Upper lobe of left lung (tissue), 6 donors: ENCODE measurements at regions not wholly inside any gene's neighbourhood (a gene's known extent, or its start where the extent isn't known, plus 50 kb on each side); places are given as distances from the start of the nearest gene placed in this dataset.

ENCODE experiments used
- ATAC-seq, 2 donors: fragments of 200-7000 bp; cut with Tn5 transposase; one replicate each; pipeline ENCODE4 v1.9.1; 2022; ENCODE audit warnings: mild to moderate bottlenecking in 2 of 2, moderate library complexity in 2 of 2; ENCODE audit not compliant: low FRiP score in 2 of 2
- DNase-seq, 2 donors: peaks; one replicate each; pipeline ENCODE4 v3.0.0-alpha.2; 2019 to 2020
- H3K27ac ChIP-seq, 4 donors: fragments of 200-600 bp; sonication (generic); one replicate each; pipeline ENCODE4 v1.5.1; 2016 to 2019
- H3K27me3 ChIP-seq, 4 donors: fragments of 200-600 bp; sonication (generic); one replicate each; pipeline ENCODE4 v1.5.1; 2017 to 2019
- H3K36me3 ChIP-seq, 4 donors: fragments of 200-600 bp; sonication (generic); one replicate each; pipeline ENCODE4 v1.5.1; 2016 to 2019
- H3K4me1 ChIP-seq, 4 donors: fragments of 200-600 bp; sonication (generic); one replicate each; pipeline ENCODE4 v1.5.1; 2018 to 2019
- H3K4me3 ChIP-seq, 4 donors: fragments of 200-600 bp; sonication (generic); one replicate each; pipeline ENCODE4 v1.5.1; 2017 to 2019; ENCODE audit warnings: mild to moderate bottlenecking in 2 of 4, moderate library complexity in 1 of 4
- H3K9me3 ChIP-seq, 4 donors: fragments of 200-600 bp; sonication (generic); one replicate each; pipeline ENCODE4 v1.5.1; 2018 to 2019
- CTCF ChIP-seq, 6 experiments: fragments of 450-650 bp in 4 of 6; fragments of 200-600 bp in 2 of 6; sonication (generic) in 2 of 6; IDR thresholded peaks; one replicate each; pipeline ENCODE4 v1.5.1; 2016 to 2019; ENCODE audit warnings: antibody characterized with exemption in 6 of 6
- EP300 ChIP-seq, 4 donors: sonication (generic); formaldehyde crosslinking; IDR thresholded peaks; one replicate each; pipeline ENCODE4 v1.5.1; 2017; ENCODE audit warnings: antibody characterized with exemption in 4 of 4, control low read depth in 2 of 4
- POLR2A ChIP-seq, 4 donors: fragments of 450-650 bp; IDR thresholded peaks; one replicate each; pipeline ENCODE4 v1.5.1; 2016 to 2017; ENCODE audit warnings: antibody characterized with exemption in 4 of 4, mild to moderate bottlenecking in 2 of 4
- POLR2AphosphoS5 ChIP-seq, 2 donors: sonication (generic); formaldehyde crosslinking; IDR thresholded peaks; one replicate each; pipeline ENCODE4 v1.5.1; 2017; ENCODE audit warnings: antibody characterized with exemption in 2 of 2
- WGBS, 2 donors: methylation state at CpG; one replicate each; pipeline ENCODE4 v1.1.5; 2017 to 2018; 5-methylcytosine and 5-hydroxymethylcytosine counted together
- donor health status: DM: no; HTN: no; CAD: no; lungs with moderate emphysema.
- donor health status: DM: no; HTN: yes; CAD: no; lungs with severe emphysema.

- no peaks in the 10 kb centered on the region for H3K36me3 ChIP-seq
- H3K4me1 ChIP-seq, result no peaks in the 10 kb centered on the region
- no peaks in the 10 kb centered on the region for H3K27me3 ChIP-seq
- 71 to 86% methylated on average over 1 of the region's 1 CpG for WGBS, 2 donors
- no peak for TF ChIP-seq POLR2AphosphoS5 (IDR thresholded peaks at IDR 0.05)
- TF ChIP-seq EP300 (IDR thresholded peaks at IDR 0.05), result no peak
- TF ChIP-seq CTCF (IDR thresholded peaks at IDR 0.05), result no peak
- no peak for TF ChIP-seq POLR2A (IDR thresholded peaks at IDR 0.05)
- ATAC-seq, result no peak
- no peak for DNase-seq
- H3K9me3 ChIP-seq, result peaks cover 0 to 5% (median 2%) of the 10 kb centered on the region in 4 donors
- no peak overlapping the region for H3K4me3 ChIP-seq
- no peak overlapping the region for H3K27ac ChIP-seq
These were observed 52.6 kb upstream of the ICA1 start for GRCh38 chr7:8314566-8314965.

- WGBS, 2 donors, result 92 to 93% methylated on average over 1 of the region's 1 CpG
- H3K9me3 ChIP-seq, result peaks cover 0 to 5% (median 0%) of the 10 kb centered on the region in 4 donors
- TF ChIP-seq POLR2AphosphoS5 (IDR thresholded peaks at IDR 0.05), result no peak
- TF ChIP-seq POLR2A (IDR thresholded peaks at IDR 0.05), result no peak
- TF ChIP-seq EP300 (IDR thresholded peaks at IDR 0.05), result no peak
- no peak for TF ChIP-seq CTCF (IDR thresholded peaks at IDR 0.05)
- no peak for DNase-seq
- no peak overlapping the region for H3K4me3 ChIP-seq
- H3K4me1 ChIP-seq, result no peaks in the 10 kb centered on the region
- H3K27me3 ChIP-seq, result no peaks in the 10 kb centered on the region
- H3K36me3 ChIP-seq, result no peaks in the 10 kb centered on the region
- ATAC-seq, result no peak
- no peak overlapping the region for H3K27ac ChIP-seq
These were observed 57.1 kb upstream of the ICA1 start for GRCh38 chr7:8319115-8319514.

GRCh38 chr7:8320174-8320573, 58.2 kb upstream of the ICA1 start:
- Histone ChIP-seq H3K4me3 (no peak overlapping the region), H3K27ac (no peak overlapping the region), H3K4me1 (no peaks in the 10 kb centered on the region), H3K36me3 (no peaks in the 10 kb centered on the region), H3K27me3 (no peaks in the 10 kb centered on the region), H3K9me3 (peaks cover 0 to 5% (median 0%) of the 10 kb centered on the region in 4 donors)
- TF ChIP-seq CTCF (IDR thresholded peaks at IDR 0.05) (no peak), EP300 (IDR thresholded peaks at IDR 0.05) (no peak)
- WGBS, 2 donors, result 67 to 95% methylated on average over 1 of the region's 1 CpG
- ATAC-seq, result no peak
- no peak for DNase-seq

- peaks cover 0 to 5% (median 0%) of the 10 kb centered on the region in 4 donors for H3K9me3 ChIP-seq
- no peak for ATAC-seq
- TF ChIP-seq POLR2A (IDR thresholded peaks at IDR 0.05) (no peak), POLR2AphosphoS5 (IDR thresholded peaks at IDR 0.05) (no peak), CTCF (IDR thresholded peaks at IDR 0.05) (no peak), EP300 (IDR thresholded peaks at IDR 0.05) (no peak)
- H3K4me1 ChIP-seq, result no peaks in the 10 kb centered on the region
- DNase-seq, result no peak
- no peak overlapping the region for H3K27ac ChIP-seq
- no peak overlapping the region for H3K4me3 ChIP-seq
- no peaks in the 10 kb centered on the region for H3K36me3 ChIP-seq
- H3K27me3 ChIP-seq, result no peaks in the 10 kb centered on the region
These were observed 59.3 kb upstream of the ICA1 start for GRCh38 chr7:8321312-8321711.

GRCh38 chr7:8322667-8323066, 60.7 kb upstream of the ICA1 start:
- Histone ChIP-seq H3K36me3 (no peaks in the 10 kb centered on the region), H3K4me3 (no peak overlapping the region), H3K27ac (no peak overlapping the region), H3K9me3 (peaks cover 0 to 5% (median 0%) of the 10 kb centered on the region in 4 donors), H3K4me1 (no peaks in the 10 kb centered on the region), H3K27me3 (no peaks in the 10 kb centered on the region)
- DNase-seq (no peak), ATAC-seq (no peak)
- 0 to 32% methylated on average over 1 of the region's 1 CpG for WGBS, 2 donors
- TF ChIP-seq POLR2A (IDR thresholded peaks at IDR 0.05) (no peak), CTCF (IDR thresholded peaks at IDR 0.05) (no peak), POLR2AphosphoS5 (IDR thresholded peaks at IDR 0.05) (no peak), EP300 (IDR thresholded peaks at IDR 0.05) (no peak)
